Activated naive CD8-positive, alpha-beta T cell treated with anti-CD3 and anti-CD28 coated beads, Interleukin-2, amount 50 U/mL, for 24 hours (primary cell): ENCODE measurements at regions not wholly inside any gene's neighbourhood (a gene's known extent, or its start where the extent isn't known, plus 50 kb on each side); places are given as distances from the start of the nearest gene placed in this dataset.

ENCODE experiments used
- ATAC-seq: fragments of 150-1000 bp; cut with Tn5 transposase; one replicate; pipeline ENCODE4 v1.10.0; 2021
- DNase-seq: peaks from one replicate; pipeline ENCODE4 v3.0.0; 2021
- H3K27ac Mint-ChIP-seq: one replicate; pipeline ENCODE4 v1.8.0; 2021; ENCODE audit warnings: mild to moderate bottlenecking, mixed read lengths
- H3K27me3 Mint-ChIP-seq: one replicate; pipeline ENCODE4 v1.8.0; 2021; ENCODE audit warnings: mixed read lengths
- H3K36me3 Mint-ChIP-seq: one replicate; pipeline ENCODE4 v1.8.0; 2021; ENCODE audit warnings: low read depth, mixed read lengths
- H3K4me1 Mint-ChIP-seq: one replicate; pipeline ENCODE4 v1.8.0; 2021; ENCODE audit warnings: mixed read lengths
- H3K4me3 Mint-ChIP-seq: one replicate; pipeline ENCODE4 v1.8.0; 2021; ENCODE audit warnings: mild to moderate bottlenecking, moderate library complexity, mixed read lengths
- H3K9me3 Mint-ChIP-seq: one replicate; pipeline ENCODE4 v1.8.0; 2021; ENCODE audit warnings: mixed read lengths

DNA sequence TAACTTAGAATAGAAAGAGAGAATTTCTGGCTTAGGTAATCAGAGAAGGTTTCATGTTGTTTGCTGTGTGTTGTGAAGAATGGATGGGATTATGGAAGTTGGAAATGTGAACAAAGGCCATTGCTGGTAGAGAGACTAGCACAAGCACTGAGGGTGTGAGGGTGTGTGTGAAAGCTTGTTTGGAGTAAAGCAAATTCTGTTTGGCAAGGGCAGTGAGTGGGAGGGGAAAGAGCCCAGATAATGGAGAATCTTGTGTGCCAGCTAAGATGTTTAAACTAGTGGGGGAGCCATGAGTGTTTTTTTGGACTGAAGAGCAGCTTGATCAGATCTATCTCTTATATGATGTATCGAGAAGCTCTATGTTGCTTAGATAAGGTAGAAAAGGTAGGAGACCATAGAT, 107.1 kb downstream of the DISP1 start:
- Mint-ChIP-seq H3K9me3 (peaks cover 11% of the 10 kb centered on the region), H3K4me3 (no peak overlapping the region), H3K27ac (no peak overlapping the region), H3K36me3 (peaks cover 8% of the 10 kb centered on the region), H3K27me3 (no peaks in the 10 kb centered on the region), H3K4me1 (no peaks in the 10 kb centered on the region)
- no peak for ATAC-seq
- DNase-seq = no peak

DNA sequence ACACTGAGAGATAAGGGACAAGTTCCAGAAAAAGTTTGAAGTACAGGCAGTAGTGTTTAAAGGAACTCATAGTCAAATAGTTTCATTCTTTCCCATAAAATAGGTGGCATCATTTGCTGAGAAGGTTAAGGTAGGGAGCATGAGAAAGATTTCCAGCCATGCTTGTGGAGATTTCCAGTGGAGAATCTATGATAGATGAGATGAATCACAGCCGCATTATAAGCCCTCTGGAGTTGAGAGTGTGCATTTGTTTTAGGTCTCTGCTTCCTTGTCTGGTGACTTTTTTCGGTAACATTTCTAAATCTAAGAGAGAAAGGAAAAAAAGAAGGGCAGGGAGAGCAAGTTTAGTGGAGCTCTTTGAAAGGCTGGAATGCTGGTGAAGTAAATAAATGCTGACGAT, 108.7 kb downstream of the DISP1 start:
- DNase-seq (no peak), ATAC-seq (no peak)
- H3K27ac Mint-ChIP-seq = no peak overlapping the region
- H3K4me1 Mint-ChIP-seq = no peaks in the 10 kb centered on the region
- no peaks in the 10 kb centered on the region for H3K27me3 Mint-ChIP-seq
- no peaks in the 10 kb centered on the region for H3K9me3 Mint-ChIP-seq
- no peak overlapping the region for H3K4me3 Mint-ChIP-seq
- no peaks in the 10 kb centered on the region for H3K36me3 Mint-ChIP-seq

DNA sequence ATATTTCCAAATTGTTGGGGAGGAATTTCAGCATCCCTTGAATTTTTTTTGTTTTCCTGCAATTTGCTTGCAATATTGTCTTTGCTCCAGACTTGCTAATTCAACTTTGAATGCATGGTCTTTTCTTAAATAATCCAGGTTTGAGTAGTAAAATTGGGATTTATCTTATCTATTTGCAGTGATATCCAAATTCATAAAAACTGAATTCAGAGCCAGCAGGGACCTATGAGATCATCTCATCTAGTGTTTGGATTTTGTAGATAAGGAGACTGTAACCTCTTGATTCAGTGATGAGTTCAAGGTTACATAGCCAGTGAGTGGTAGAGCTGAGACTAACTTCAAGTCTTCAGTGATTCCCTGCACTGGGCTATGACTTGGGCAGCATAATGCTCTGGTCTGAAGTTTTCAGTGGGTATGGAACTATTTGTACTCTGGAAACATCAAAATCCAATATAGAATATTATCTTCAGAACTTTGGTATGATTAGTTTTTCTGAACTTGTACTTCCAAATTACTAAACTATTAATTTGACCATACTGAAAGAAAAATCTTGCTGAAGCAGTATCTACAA, 109.4 kb downstream of the DISP1 start:
- ATAC-seq (no peak), DNase-seq (no peak)
- H3K4me1 Mint-ChIP-seq = no peaks in the 10 kb centered on the region
- H3K9me3 Mint-ChIP-seq = no peaks in the 10 kb centered on the region
- no peak overlapping the region for H3K4me3 Mint-ChIP-seq
- H3K27me3 Mint-ChIP-seq = no peaks in the 10 kb centered on the region
- H3K36me3 Mint-ChIP-seq = no peaks in the 10 kb centered on the region
- no peak overlapping the region for H3K27ac Mint-ChIP-seq

DNA sequence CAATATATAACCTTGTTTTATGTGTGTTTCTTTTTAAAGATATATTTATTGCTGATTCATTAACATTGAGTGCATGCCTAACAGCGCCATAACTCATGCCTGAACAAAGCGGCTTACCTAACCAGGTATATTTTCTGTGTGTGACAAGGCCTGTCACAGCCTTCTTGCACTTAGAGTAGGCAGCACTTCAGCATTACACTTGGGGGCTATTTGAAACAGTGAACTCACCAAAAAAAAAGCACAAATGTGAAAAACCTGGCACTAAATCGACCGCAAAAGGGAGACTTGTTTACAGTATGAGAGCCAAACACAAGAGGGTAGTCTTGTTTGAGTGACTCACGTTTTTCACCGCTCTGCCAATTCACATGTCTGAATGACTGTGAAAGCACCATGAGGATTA, 111.7 kb downstream of the DISP1 start:
- no peaks in the 10 kb centered on the region for H3K36me3 Mint-ChIP-seq
- H3K4me3 Mint-ChIP-seq = no peak overlapping the region
- no peak overlapping the region for H3K27ac Mint-ChIP-seq
- ATAC-seq = no peak
- no peaks in the 10 kb centered on the region for H3K9me3 Mint-ChIP-seq
- peaks cover 2% of the 10 kb centered on the region for H3K4me1 Mint-ChIP-seq
- no peaks in the 10 kb centered on the region for H3K27me3 Mint-ChIP-seq
- DNase-seq = no peak

DNA sequence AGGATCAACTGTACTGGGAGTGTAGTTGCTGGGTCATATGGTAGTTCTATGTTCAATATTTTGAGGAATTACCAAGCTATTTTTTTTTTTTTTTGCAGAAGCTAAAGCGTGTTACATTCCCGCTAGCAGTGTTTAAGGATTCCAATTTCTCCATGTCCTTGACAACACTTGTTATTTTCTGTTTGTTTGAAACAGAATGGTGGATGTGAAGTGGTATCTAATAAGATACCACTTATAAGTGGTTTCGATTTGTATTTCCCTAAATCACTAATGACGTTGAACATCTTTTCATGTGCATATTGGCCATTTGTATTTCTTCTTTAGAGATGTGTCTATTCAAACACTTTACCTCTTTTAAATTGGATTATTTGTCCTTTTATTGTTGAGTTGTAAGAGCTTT, 112.2 kb downstream of the DISP1 start:
- Mint-ChIP-seq H3K4me3 (no peak overlapping the region), H3K4me1 (peaks cover 2% of the 10 kb centered on the region), H3K9me3 (no peaks in the 10 kb centered on the region), H3K36me3 (no peaks in the 10 kb centered on the region), H3K27ac (no peak overlapping the region), H3K27me3 (no peaks in the 10 kb centered on the region)
- DNase-seq (no peak), ATAC-seq (no peak)

DNA sequence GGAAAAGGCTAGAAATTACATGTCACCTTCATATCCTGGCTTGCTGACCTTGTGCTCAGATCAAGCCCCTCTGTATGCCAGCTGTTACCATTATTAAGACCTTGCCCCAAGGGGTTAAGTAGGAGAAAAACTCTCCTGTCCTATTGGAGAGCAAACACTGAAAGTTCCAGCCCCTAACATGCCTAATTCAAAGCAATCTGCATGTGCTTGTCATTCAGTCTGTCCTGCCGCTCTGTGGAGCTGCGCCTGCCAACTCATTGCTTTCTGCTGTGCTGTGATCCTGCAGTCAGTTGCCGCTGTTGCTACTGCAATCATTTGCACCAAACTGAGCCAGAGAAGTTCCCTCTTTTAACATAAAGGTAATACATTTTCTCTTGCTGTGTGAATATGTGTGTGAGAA, 113.4 kb downstream of the DISP1 start:
- H3K27ac Mint-ChIP-seq = no peak overlapping the region
- DNase-seq (no peak), ATAC-seq (no peak)
- peaks cover 2% of the 10 kb centered on the region for H3K4me1 Mint-ChIP-seq
- H3K9me3 Mint-ChIP-seq = no peaks in the 10 kb centered on the region
- H3K27me3 Mint-ChIP-seq = no peaks in the 10 kb centered on the region
- H3K4me3 Mint-ChIP-seq = no peak overlapping the region
- H3K36me3 Mint-ChIP-seq = no peaks in the 10 kb centered on the region

DNA sequence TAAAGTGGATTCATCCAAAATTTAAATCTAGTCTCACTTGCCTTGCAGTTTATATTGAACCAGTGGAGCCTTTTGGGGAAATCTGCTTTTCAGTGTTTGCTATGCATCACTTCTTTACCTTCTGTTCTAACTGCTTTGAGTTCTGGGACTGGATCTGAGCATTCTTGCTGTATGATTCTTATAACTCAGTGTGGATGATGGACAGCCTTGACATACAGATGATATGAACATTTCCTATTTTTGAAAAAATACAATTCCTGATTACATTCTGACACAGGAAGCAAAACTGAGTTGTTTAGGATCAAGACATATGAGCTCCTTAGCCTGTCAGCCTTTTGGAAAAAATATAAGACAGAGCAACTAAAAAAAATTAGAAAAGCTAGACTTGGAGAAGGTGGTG, 115.2 kb downstream of the DISP1 start:
- peaks cover 2% of the 10 kb centered on the region for H3K4me1 Mint-ChIP-seq
- no peak overlapping the region for H3K4me3 Mint-ChIP-seq
- H3K9me3 Mint-ChIP-seq = no peaks in the 10 kb centered on the region

DNA sequence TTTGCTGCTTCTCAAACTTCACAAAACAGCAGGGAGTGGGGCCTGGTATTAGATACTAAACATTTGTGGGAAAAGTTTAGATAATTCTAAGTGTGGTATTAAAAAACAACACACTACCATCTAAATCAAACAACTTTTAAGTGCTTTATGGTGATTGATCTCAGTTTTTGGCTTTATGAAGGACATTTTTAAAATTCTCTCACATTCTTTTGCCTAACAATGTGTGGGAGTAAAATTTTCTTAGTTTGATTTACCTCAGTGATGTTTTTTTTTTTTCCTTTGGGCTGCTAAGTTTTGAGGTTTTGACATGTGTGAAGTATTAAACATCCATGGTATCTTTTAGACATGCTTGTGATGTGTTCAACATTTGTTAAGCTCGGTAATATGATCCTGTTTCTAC, 116.2 kb downstream of the DISP1 start:
- Mint-ChIP-seq H3K27me3 (no peaks in the 10 kb centered on the region), H3K27ac (no peak overlapping the region), H3K4me1 (peaks cover 2% of the 10 kb centered on the region), H3K9me3 (no peaks in the 10 kb centered on the region), H3K36me3 (no peaks in the 10 kb centered on the region), H3K4me3 (no peak overlapping the region)
- DNase-seq = no peak
- no peak for ATAC-seq

More for the DNA sequence above, 115.2 kb downstream of the DISP1 start:
- Mint-ChIP-seq H3K27ac (no peak overlapping the region), H3K36me3 (no peaks in the 10 kb centered on the region), H3K27me3 (no peaks in the 10 kb centered on the region)
- DNase-seq (no peak), ATAC-seq (no peak)

DNA sequence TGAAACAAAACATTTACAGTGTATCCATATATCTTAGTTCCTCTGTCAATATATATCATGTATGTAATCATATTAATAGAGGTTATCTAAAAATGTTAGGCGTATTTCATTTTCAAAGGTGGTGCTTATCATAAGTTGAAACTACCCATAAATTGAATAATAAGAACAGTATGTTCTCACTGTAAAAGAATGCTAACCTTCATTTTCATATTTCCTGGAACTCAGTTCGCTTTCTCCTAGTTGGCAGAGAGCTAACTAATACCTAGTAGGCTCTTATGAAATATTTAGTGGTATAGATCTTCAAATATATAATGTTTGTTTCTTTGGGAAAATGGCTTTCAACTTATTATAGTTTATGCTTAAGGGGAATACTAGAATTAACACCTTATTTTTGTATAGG, 118.4 kb downstream of the DISP1 start:
- H3K27ac Mint-ChIP-seq = no peak overlapping the region
- H3K27me3 Mint-ChIP-seq = no peaks in the 10 kb centered on the region
- no peak overlapping the region for H3K4me3 Mint-ChIP-seq
- H3K36me3 Mint-ChIP-seq = no peaks in the 10 kb centered on the region
- ATAC-seq = no peak
- DNase-seq = no peak
- peaks cover 2% of the 10 kb centered on the region for H3K4me1 Mint-ChIP-seq
- no peaks in the 10 kb centered on the region for H3K9me3 Mint-ChIP-seq

DNA sequence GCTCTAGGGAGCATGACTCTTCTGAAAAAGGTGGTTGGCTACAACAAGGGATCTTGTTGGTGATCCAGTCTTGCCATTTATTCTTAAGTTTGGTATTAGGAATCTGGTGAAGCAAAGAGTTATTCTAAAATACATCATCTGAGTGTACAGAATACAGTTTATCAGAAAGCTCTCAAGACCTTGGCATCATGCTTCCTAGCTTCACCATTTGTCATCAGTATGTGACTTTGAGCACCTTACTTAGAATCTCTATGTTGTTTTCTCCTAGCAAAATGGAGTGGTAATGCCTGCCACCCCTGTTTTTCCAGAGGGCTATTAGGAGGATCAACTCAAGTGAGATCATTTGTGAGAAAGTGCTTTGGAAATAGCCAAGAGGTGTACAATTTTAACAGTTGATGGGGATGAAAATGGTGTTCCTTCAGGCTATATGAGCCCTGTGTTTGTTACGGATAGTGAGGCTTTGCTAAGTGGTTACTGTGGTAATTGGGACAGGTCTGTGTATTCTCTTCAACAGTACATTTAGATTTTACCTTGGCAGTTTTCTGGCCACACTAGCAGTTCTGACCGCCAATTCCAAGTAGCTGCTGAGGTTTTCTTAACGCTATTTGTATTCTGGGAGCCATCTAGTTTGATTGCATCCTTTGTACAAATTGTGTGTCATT, 120.5 kb downstream of the DISP1 start:
- Mint-ChIP-seq H3K9me3 (no peaks in the 10 kb centered on the region), H3K36me3 (no peaks in the 10 kb centered on the region), H3K27ac (no peak overlapping the region), H3K4me1 (peaks cover 2% of the 10 kb centered on the region), H3K27me3 (no peaks in the 10 kb centered on the region), H3K4me3 (no peak overlapping the region)
- ATAC-seq (no peak), DNase-seq (no peak)

DNA sequence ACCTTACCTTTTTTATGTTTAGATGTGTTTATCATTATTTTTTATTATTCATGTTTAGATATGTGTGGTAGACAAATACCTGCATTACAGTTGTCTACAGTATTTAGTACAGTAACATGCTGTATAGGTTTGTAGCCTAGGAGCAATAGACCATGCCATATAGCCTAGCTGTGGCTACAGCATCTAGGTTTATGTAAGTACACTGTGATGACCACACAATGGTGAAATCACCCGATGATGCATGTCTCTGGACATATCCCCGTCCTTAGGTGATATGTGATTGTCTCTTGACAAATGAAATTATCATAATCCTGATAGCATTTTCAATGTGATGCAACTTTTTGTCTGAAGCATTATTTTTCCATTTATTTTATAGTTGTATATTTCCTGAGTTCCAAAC, 121.2 kb downstream of the DISP1 start:
- Mint-ChIP-seq H3K27ac (no peak overlapping the region), H3K36me3 (no peaks in the 10 kb centered on the region), H3K9me3 (no peaks in the 10 kb centered on the region), H3K27me3 (no peaks in the 10 kb centered on the region), H3K4me1 (peaks cover 2% of the 10 kb centered on the region), H3K4me3 (no peak overlapping the region)
- ATAC-seq (no peak), DNase-seq (no peak)

DNA sequence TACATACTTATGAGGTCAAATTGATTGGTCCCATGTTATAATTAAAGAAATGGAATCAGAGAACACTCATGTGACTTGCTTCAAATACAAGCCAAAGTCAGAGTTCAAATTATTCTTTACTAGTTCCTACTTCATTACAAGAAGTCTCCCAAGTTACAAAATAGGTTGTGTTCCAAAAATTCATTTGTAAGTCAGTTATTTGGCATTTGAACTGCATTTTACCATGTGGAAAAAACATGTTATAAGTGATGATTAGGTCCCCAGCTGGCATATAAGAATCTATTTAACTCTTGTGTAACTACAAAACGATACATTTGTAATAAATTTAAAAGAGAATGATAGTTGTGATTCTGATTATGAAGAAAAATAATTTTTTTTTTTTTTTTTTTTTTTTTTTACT, 124.1 kb downstream of the DISP1 start:
- no peaks in the 10 kb centered on the region for H3K27me3 Mint-ChIP-seq
- H3K27ac Mint-ChIP-seq = no peak overlapping the region
- no peaks in the 10 kb centered on the region for H3K9me3 Mint-ChIP-seq
- no peaks in the 10 kb centered on the region for H3K4me1 Mint-ChIP-seq
- peaks cover 5% of the 10 kb centered on the region for H3K36me3 Mint-ChIP-seq
- DNase-seq (no peak), ATAC-seq (no peak)
- no peak overlapping the region for H3K4me3 Mint-ChIP-seq

DNA sequence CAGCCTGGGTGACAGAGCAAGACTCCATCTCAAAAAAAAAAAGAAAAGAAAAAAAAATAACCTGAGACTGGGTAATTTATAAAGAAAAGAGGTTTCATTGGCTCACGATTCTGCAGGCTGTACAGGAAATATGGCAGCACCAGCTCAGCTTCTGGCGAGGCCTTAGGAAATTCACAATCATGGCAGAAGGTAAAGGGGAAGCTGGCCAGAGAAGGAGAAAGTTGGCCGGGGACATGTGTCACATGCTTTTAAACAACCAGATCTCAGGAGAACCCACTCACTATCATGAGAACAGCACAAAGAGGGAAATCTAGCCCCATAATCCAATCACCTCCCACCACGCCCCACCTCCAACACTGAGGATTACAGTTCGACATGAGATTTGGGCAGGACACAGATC, 125.3 kb downstream of the DISP1 start:
- Mint-ChIP-seq H3K4me3 (no peak overlapping the region), H3K4me1 (no peaks in the 10 kb centered on the region), H3K9me3 (no peaks in the 10 kb centered on the region), H3K27me3 (no peaks in the 10 kb centered on the region), H3K36me3 (peaks cover 7% of the 10 kb centered on the region), H3K27ac (no peak overlapping the region)
- no peak for ATAC-seq
- DNase-seq = no peak

DNA sequence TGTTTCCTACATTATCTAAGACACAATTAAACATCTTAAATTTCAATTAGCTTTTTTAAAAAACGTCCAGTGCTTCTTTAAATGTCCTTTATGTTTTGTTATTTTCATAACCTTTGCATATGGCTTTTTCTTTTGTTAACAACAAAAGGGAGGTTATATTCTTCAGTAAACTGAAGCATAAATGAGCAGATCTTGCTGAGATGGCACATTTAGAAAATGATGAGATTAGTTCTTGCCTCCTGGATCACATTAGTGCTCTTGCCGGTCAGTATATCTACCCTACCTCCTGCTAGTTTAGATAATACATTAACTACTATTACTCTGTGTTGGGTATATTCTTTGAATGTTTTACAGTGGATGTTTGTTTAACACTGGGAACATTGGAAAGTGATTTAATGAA, 126.1 kb downstream of the DISP1 start:
- Mint-ChIP-seq H3K36me3 (peaks cover 9% of the 10 kb centered on the region), H3K4me3 (no peak overlapping the region), H3K27ac (no peak overlapping the region), H3K27me3 (no peaks in the 10 kb centered on the region), H3K9me3 (no peaks in the 10 kb centered on the region), H3K4me1 (no peaks in the 10 kb centered on the region)
- DNase-seq (no peak), ATAC-seq (no peak)

DNA sequence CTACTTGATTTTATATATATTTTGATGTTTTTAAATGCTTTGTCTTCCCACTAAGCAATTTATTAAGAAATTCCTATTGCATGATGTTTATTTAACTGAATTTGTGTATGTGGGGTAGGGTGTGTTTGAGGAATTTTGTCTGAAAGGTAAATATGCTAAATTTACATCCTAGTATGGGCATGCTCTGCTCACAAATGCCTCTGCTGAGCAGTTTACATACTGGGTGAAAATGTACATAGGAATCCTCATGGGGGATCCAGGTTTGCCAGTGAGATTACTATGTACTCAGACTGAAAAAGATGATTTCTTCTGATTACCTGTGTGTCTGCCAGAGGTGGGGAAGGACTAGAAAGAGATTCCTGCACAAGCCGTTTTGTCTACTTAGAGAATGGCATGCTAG, 126.6 kb downstream of the DISP1 start:
- H3K4me1 Mint-ChIP-seq = no peaks in the 10 kb centered on the region
- H3K27ac Mint-ChIP-seq = no peak overlapping the region
- no peaks in the 10 kb centered on the region for H3K27me3 Mint-ChIP-seq
- no peaks in the 10 kb centered on the region for H3K9me3 Mint-ChIP-seq
- ATAC-seq (no peak), DNase-seq (no peak)
- H3K4me3 Mint-ChIP-seq = no peak overlapping the region
- H3K36me3 Mint-ChIP-seq = peaks cover 9% of the 10 kb centered on the region

DNA sequence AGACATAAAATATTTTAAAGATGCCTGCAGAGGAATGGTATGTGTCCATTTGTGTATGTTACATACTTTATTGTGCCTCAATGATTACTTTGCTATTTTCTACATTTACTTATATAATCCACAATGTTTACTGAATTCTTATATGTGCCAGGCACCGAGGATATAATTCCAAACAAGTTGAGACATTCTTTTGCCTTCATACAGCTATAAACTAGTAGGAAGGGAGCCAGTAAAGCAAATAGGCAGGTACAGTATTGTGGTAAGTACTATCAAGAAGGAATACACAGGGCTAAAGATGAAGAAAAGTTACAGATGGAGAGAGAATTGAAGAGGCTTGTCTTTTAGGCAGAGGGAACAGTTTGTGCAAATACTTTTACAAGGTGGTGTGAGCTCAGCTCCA, 131.6 kb downstream of the DISP1 start:
- no peak overlapping the region for H3K27ac Mint-ChIP-seq
- DNase-seq = no peak
- no peaks in the 10 kb centered on the region for H3K27me3 Mint-ChIP-seq
- H3K36me3 Mint-ChIP-seq = peaks cover 15% of the 10 kb centered on the region
- H3K4me1 Mint-ChIP-seq = peaks cover 3% of the 10 kb centered on the region
- no peak for ATAC-seq
- no peak overlapping the region for H3K4me3 Mint-ChIP-seq
- no peaks in the 10 kb centered on the region for H3K9me3 Mint-ChIP-seq
